Renal pelvis (tissue), 1 donor: ENCODE measurements at regions not wholly inside any gene's neighbourhood (a gene's known extent, or its start where the extent isn't known, plus 50 kb on each side); places are given as distances from the start of the nearest gene placed in this dataset.

ENCODE experiments used
- DNase-seq: peaks from one replicate; pipeline ENCODE4 v3.0.0-alpha.2; 2013

- peak; percentile 8 for DNase-seq
Observed at GRCh38 chr18:54532222-54532621, 58.8 kb upstream of the DYNAP start.

- DNase-seq, result no peak
Observed at GRCh38 chr18:54532962-54533361, 58.1 kb upstream of the DYNAP start.
